ENCODE measurements at regions not wholly inside any gene's neighbourhood (a gene's known extent, or its start where the extent isn't known, plus 50 kb on each side); places are given as distances from the start of the nearest gene placed in this dataset.
"Not testable (repeated sequence)": the region's sequence is repeated elsewhere in the genome, so short reads cannot be mapped to it uniquely, and the experiment has no call there.

- H3K27ac ChIP-seq: no peak overlapping the region
- peaks cover 9 to 13% of the 10 kb centered on the region in 2 donors for H3K4me1 ChIP-seq
- intact Hi-C loops (cut with DNase I; ENCODE audit: low total_unique reads) (no loop called here), in situ Hi-C loops (cut with MboI; ENCODE audit: low sequenced_read_pairs in 4 of 4) (loop anchor here in 3 of 4 donors (25.0 kb wide), 1 partner anchor 441 kb away; the partner anchor contains the start of gene MKX (in 3 of the 3))
- DNase-seq: no peak
- no peak for ATAC-seq
- H3K36me3 ChIP-seq: no peaks in the 10 kb centered on the region
- H3K27me3 ChIP-seq: no peaks in the 10 kb centered on the region
- TF ChIP-seq CTCF (IDR thresholded peaks at IDR 0.05 in 4 of 5, conservative IDR thresholded peaks at IDR 0.05 in 1 of 5) (no peak), POLR2A (IDR thresholded peaks at IDR 0.05) (no peak)
- H3K4me3 ChIP-seq: peak overlapping the region in 1 of 4 donors; percentile 19
- H3K9me3 ChIP-seq: no peaks in the 10 kb centered on the region
These were observed 124.8 kb downstream of the MPP7 start for GRCh38 chr10:28177944-28178637.

- in situ Hi-C loops (cut with MboI; ENCODE audit: low sequenced_read_pairs in 4 of 4): loop anchor here in 3 of 4 donors (25.0 kb wide), 1 partner anchor 439 kb away; the partner anchor contains the start of gene MKX (in 3 of the 3)
- ATAC-seq; H3K27ac ChIP-seq; H3K36me3 ChIP-seq; intact Hi-C loops (cut with DNase I; ENCODE audit: low total_unique reads); DNase-seq; H3K27me3 ChIP-seq; H3K9me3 ChIP-seq; H3K4me3 ChIP-seq: not testable (repeated sequence)
- peaks cover 12 to 13% of the 10 kb centered on the region in 2 donors for H3K4me1 ChIP-seq
These were observed 126.4 kb downstream of the MPP7 start for GRCh38 chr10:28176498-28176897.

GRCh38 chr10:28172223-28172610, 130.6 kb downstream of the MPP7 start:
- DNase-seq (no peak), ATAC-seq (no peak)
- intact Hi-C loops (cut with DNase I; ENCODE audit: low total_unique reads): no loop called here
- no peak overlapping the region for H3K27ac ChIP-seq
- TF ChIP-seq POLR2A (IDR thresholded peaks at IDR 0.05) (no peak), CTCF (IDR thresholded peaks at IDR 0.05 in 4 of 5, conservative IDR thresholded peaks at IDR 0.05 in 1 of 5) (no peak)
- peaks cover 4 to 14% of the 10 kb centered on the region in 2 donors for H3K4me1 ChIP-seq
- no peak overlapping the region for H3K4me3 ChIP-seq
- no peaks in the 10 kb centered on the region for H3K9me3 ChIP-seq
- no peaks in the 10 kb centered on the region for H3K27me3 ChIP-seq
- in situ Hi-C loops (cut with MboI; ENCODE audit: low sequenced_read_pairs in 4 of 4): no loop called here
- H3K36me3 ChIP-seq: no peaks in the 10 kb centered on the region

- Histone ChIP-seq H3K27me3 (no peaks in the 10 kb centered on the region), H3K36me3 (no peaks in the 10 kb centered on the region), H3K9me3 (no peaks in the 10 kb centered on the region), H3K4me3 (no peak overlapping the region), H3K27ac (no peak overlapping the region), H3K4me1 (peaks cover 4 to 14% of the 10 kb centered on the region in 2 donors)
- TF ChIP-seq CTCF (IDR thresholded peaks at IDR 0.05 in 4 of 5, conservative IDR thresholded peaks at IDR 0.05 in 1 of 5): no peak
- no peak for TF ChIP-seq POLR2A (IDR thresholded peaks at IDR 0.05)
- in situ Hi-C loops (cut with MboI; ENCODE audit: low sequenced_read_pairs in 4 of 4) (no loop called here), intact Hi-C loops (cut with DNase I; ENCODE audit: low total_unique reads) (no loop called here)
- no peak for DNase-seq
- ATAC-seq: peak; percentile 68 to 78
These were observed 131.2 kb downstream of the MPP7 start for GRCh38 chr10:28171468-28172222.

GRCh38 chr10:28169525-28169924, 133.3 kb downstream of the MPP7 start:
- TF ChIP-seq CTCF (IDR thresholded peaks at IDR 0.05 in 4 of 5, conservative IDR thresholded peaks at IDR 0.05 in 1 of 5) (no peak), POLR2A (IDR thresholded peaks at IDR 0.05) (no peak)
- Histone ChIP-seq H3K27ac (no peak overlapping the region), H3K36me3 (no peaks in the 10 kb centered on the region), H3K27me3 (no peaks in the 10 kb centered on the region), H3K4me1 (peaks cover 4 to 14% of the 10 kb centered on the region in 2 donors), H3K4me3 (no peak overlapping the region), H3K9me3 (no peaks in the 10 kb centered on the region)
- in situ Hi-C loops (cut with MboI; ENCODE audit: low sequenced_read_pairs in 4 of 4): no loop called here
- ATAC-seq (no peak), DNase-seq (no peak)
- intact Hi-C loops (cut with DNase I; ENCODE audit: low total_unique reads): no loop called here
